Adrenal gland (tissue), 9 donors: ENCODE measurements at regions not wholly inside any gene's neighbourhood (a gene's known extent, or its start where the extent isn't known, plus 50 kb on each side); places are given as distances from the start of the nearest gene placed in this dataset.

Source experiments
- DNase-seq, 7 donors: peaks; one replicate each; pipeline ENCODE4 v3.0.0-alpha.2; 2019 to 2020
- H3K27ac ChIP-seq, 5 donors: fragments of 200-600 bp; sonication (generic) in 4 of 5; 1 replicate in 3 of 5; 2 replicates in 2 of 5; pipeline versions ENCODE4 v1.5.1 to v1.8.0; 2016 to 2020; ENCODE audit warnings: mild to moderate bottlenecking in 1 of 5
- H3K27me3 ChIP-seq: fragments of 200-600 bp; 2 replicates; pipeline ENCODE4 v1.8.0; 2021
- H3K36me3 ChIP-seq, 2 donors: fragments of 200-600 bp; replicated peaks in 1 of 2; 1 replicate in 1 of 2; 2 replicates in 1 of 2; pipeline versions ENCODE4 v1.5.1 to v1.8.0; 2018 to 2022
- H3K4me1 ChIP-seq, 2 donors: fragments of 200-600 bp; replicated peaks in 1 of 2; 1 replicate in 1 of 2; 2 replicates in 1 of 2; pipeline versions ENCODE4 v1.5.1 to v1.8.0; 2018 to 2021
- H3K4me3 ChIP-seq, 4 donors: fragments of 200-600 bp; sonication (generic) in 3 of 4; one replicate each; pipeline ENCODE4 v1.5.1; 2016 to 2018
- H3K9me3 ChIP-seq, 3 donors: fragments of 200-600 bp; sonication (generic) in 1 of 3; replicated peaks in 1 of 3; 1 replicate in 2 of 3; 2 replicates in 1 of 3; pipeline versions ENCODE4 v1.5.1 to v1.8.0; 2016 to 2021
- CTCF ChIP-seq, 6 experiments: fragments of 450-650 bp in 4 of 6; fragments of 200-600 bp in 2 of 6; sonication (generic) in 1 of 6; IDR thresholded peaks; 1 replicate in 5 of 6; 2 replicates in 1 of 6; pipeline versions ENCODE4 v1.5.1 to v1.8.0; 2016 to 2021; ENCODE audit warnings: antibody characterized with exemption in 6 of 6, mild to moderate bottlenecking in 2 of 6, moderate library complexity in 1 of 6
- POLR2A ChIP-seq, 2 donors: fragments of 450-650 bp; IDR thresholded peaks; one replicate each; pipeline ENCODE4 v1.6.1; 2017; ENCODE audit warnings: antibody characterized with exemption in 2 of 2, mild to moderate bottlenecking in 2 of 2, moderate library complexity in 1 of 2
- WGBS, 4 donors: extraction: QIAGEN DNeasy Blood & Tissue Kit in 2 of 4; methylation state at CpG; one replicate each; pipeline versions ENCODE4 v1.1.5 to v1.1.7; 2013 to 2017; 5-methylcytosine and 5-hydroxymethylcytosine counted together
- intact Hi-C, 2 donors: fragments of 100-400 bp; cut with DNase I; formaldehyde crosslinking; loops; one replicate each; pipeline versions ENCODE4 v1.14.1 to v1.15.0; 2022 to 2023
- donor health status: healthy with polysubstance abuse.
- donor health status: Bipolar disorder and iron deficiency.
- donor health status: DM: yes; HTN: yes; CAD: no.
- donor health status: DM: no; HTN: no; CAD: no.
- donor health status: DM: no; HTN: no; CAD: no.

GRCh38 chr1:5370311-5370710 is 621.9 kb downstream of the NPHP4 start:
- no peak overlapping the region for H3K4me3 ChIP-seq
- no peaks in the 10 kb centered on the region for H3K9me3 ChIP-seq
- H3K36me3 ChIP-seq: no peaks in the 10 kb centered on the region
- no peak for DNase-seq
- TF ChIP-seq POLR2A (IDR thresholded peaks at IDR 0.05) (no peak), CTCF (IDR thresholded peaks at IDR 0.05) (no peak)
- H3K27ac ChIP-seq: no peak overlapping the region
- WGBS, 4 donors: 56 to 78% (median 68%) methylated on average over 3 of the region's 3 CpGs
- intact Hi-C loops: no loop called here
- no peaks in the 10 kb centered on the region for H3K27me3 ChIP-seq
- no peaks in the 10 kb centered on the region for H3K4me1 ChIP-seq

- WGBS, 4 donors: 84 to 100% (median 90%) methylated on average over 1 of the region's 1 CpG
- no peak for DNase-seq
- no peaks in the 10 kb centered on the region for H3K27me3 ChIP-seq
Observed at GRCh38 chr1:5369223-5369622, 623.0 kb downstream of the NPHP4 start.

GRCh38 chr1:5368201-5368600 is 624.0 kb downstream of the NPHP4 start:
- intact Hi-C loops: no loop called here
- no peaks in the 10 kb centered on the region for H3K27me3 ChIP-seq
- no peak for DNase-seq

More at GRCh38 chr1:5369223-5369622, 623.0 kb downstream of the NPHP4 start:
- no peaks in the 10 kb centered on the region for H3K36me3 ChIP-seq
- H3K4me3 ChIP-seq: no peak overlapping the region
- TF ChIP-seq POLR2A (IDR thresholded peaks at IDR 0.05): no peak
- TF ChIP-seq CTCF (IDR thresholded peaks at IDR 0.05): no peak
- H3K9me3 ChIP-seq: no peaks in the 10 kb centered on the region
- H3K27ac ChIP-seq: no peak overlapping the region
- intact Hi-C loops: no loop called here
- no peaks in the 10 kb centered on the region for H3K4me1 ChIP-seq

GRCh38 chr1:5367306-5367705 is 624.9 kb downstream of the NPHP4 start:
- no peaks in the 10 kb centered on the region for H3K27me3 ChIP-seq
- TF ChIP-seq POLR2A (IDR thresholded peaks at IDR 0.05) (no peak), CTCF (IDR thresholded peaks at IDR 0.05) (no peak)
- no peaks in the 10 kb centered on the region for H3K9me3 ChIP-seq
- H3K36me3 ChIP-seq: no peaks in the 10 kb centered on the region
- no peak overlapping the region for H3K4me3 ChIP-seq
- no peak for DNase-seq
- 71 to 100% (median 81%) methylated on average over 1 to 6 of the region's 6 CpGs for WGBS, 4 donors
- no peaks in the 10 kb centered on the region for H3K4me1 ChIP-seq
- H3K27ac ChIP-seq: no peak overlapping the region
- intact Hi-C loops: no loop called here

More at GRCh38 chr1:5368201-5368600, 624.0 kb downstream of the NPHP4 start:
- TF ChIP-seq POLR2A (IDR thresholded peaks at IDR 0.05) (no peak), CTCF (IDR thresholded peaks at IDR 0.05) (no peak)
- 71 to 83% (median 78%) methylated on average over 5 of the region's 5 CpGs for WGBS, 4 donors
- Histone ChIP-seq H3K4me1 (no peaks in the 10 kb centered on the region), H3K36me3 (no peaks in the 10 kb centered on the region), H3K27ac (no peak overlapping the region), H3K4me3 (no peak overlapping the region), H3K9me3 (no peaks in the 10 kb centered on the region)
